ENCODE measurements at regions not wholly inside any gene's neighbourhood (a gene's known extent, or its start where the extent isn't known, plus 50 kb on each side); places are given as distances from the start of the nearest gene placed in this dataset.

- TF ChIP-seq, protein P1, sequence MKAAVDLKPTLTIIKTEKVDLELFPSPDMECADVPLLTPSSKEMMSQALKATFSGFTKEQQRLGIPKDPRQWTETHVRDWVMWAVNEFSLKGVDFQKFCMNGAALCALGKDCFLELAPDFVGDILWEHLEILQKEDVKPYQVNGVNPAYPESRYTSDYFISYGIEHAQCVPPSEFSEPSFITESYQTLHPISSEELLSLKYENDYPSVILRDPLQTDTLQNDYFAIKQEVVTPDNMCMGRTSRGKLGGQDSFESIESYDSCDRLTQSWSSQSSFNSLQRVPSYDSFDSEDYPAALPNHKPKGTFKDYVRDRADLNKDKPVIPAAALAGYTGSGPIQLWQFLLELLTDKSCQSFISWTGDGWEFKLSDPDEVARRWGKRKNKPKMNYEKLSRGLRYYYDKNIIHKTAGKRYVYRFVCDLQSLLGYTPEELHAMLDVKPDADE (IDR thresholded peaks at IDR 0.05): no peak
- TF ChIP-seq STAT1 (IDR thresholded peaks at IDR 0.05; ENCODE audit: unreplicated experiment) (no peak), ZNF114 (CRISPR knock-in tag; IDR thresholded peaks at IDR 0.05) (no peak), ZNF331 (CRISPR knock-in tag; IDR thresholded peaks at IDR 0.05; ENCODE audit: low read depth) (no peak), POLR2AphosphoS5 (IDR thresholded peaks at IDR 0.05; ENCODE audit: low read depth) (no peak)
Observed at GRCh38 chr3:193928354-193929209, 207.4 kb upstream of the HES1 start (continued).

DNA sequence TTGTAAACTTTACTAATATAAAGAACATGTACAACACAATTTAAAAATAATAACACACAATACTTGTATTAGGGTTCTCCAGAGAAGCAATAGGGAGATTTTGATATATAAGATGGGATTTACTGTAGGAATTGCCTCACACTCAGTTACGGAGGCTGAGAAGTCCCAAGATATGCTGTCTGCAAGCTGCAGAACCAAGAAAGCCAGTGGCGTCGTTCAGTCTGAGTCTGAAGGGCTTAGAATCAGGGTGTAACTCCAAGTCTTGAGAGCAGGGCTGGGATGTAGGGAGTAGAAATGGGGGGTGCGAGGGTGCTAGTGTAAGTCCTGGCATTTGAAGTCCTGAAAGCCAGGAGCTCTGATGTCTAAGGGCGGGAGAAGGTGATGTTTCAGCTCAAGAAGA is 206.6 kb upstream of the HES1 start:
- Mint-ChIP-seq H3K4me3 (no peak overlapping the region), H3K27ac (no peak overlapping the region), H3K9me3 (peaks cover 7% of the 10 kb centered on the region), H3K27me3 (ENCODE audit: insufficient read depth, low read depth, poor library complexity) (peaks cover 2% of the 10 kb centered on the region), H3K4me1 (peaks cover 2% of the 10 kb centered on the region; the same call in 1 of the 3 replicates), H3K36me3 (ENCODE audit: low read depth) (no peaks in the 10 kb centered on the region)
- Histone ChIP-seq H3F3A (replicated peaks; ENCODE audit: low read depth) (no peaks in the 10 kb centered on the region), H3K79me2 (replicated peaks; ENCODE audit: insufficient read depth) (no peaks in the 10 kb centered on the region), H3K4me3 (no peak overlapping the region), H2AFZ (no peak overlapping the region), H3K27ac (ENCODE audit: low read depth) (no peak overlapping the region), H4K20me1 (replicated peaks; ENCODE audit: insufficient read depth) (no peaks in the 10 kb centered on the region), H3K36me3 (ENCODE audit: insufficient read depth) (no peaks in the 10 kb centered on the region), H3K27me3 (ENCODE audit: insufficient read depth) (no peaks in the 10 kb centered on the region), H3K4me2 (no peak overlapping the region), H3K9me2 (ENCODE audit: insufficient read depth) (no peaks in the 10 kb centered on the region), H3K4me1 (ENCODE audit: insufficient read depth) (no peaks in the 10 kb centered on the region)
- ATAC-seq (no peak), DNase-seq (ENCODE audit: low spot score) (no peak)
- TF ChIP-seq, protein P1 (IDR thresholded peaks at IDR 0.05): no peak
- TF ChIP-seq JUNB (IDR thresholded peaks at IDR 0.05; ENCODE audit: unreplicated experiment) (no peak), ZNF114 (CRISPR knock-in tag; IDR thresholded peaks at IDR 0.05) (no peak), NANOG (IDR thresholded peaks at IDR 0.05; ENCODE audit: borderline replicate concordance) (no peak), REST (IDR thresholded peaks at IDR 0.05; ENCODE audit: unreplicated experiment) (no peak), EZH2phosphoT487 (IDR thresholded peaks at IDR 0.05; ENCODE audit: unreplicated experiment) (no peak), EZH2 (IDR thresholded peaks at IDR 0.05; ENCODE audit: low read depth, unreplicated experiment) (no peak), STAT1 (IDR thresholded peaks at IDR 0.05; ENCODE audit: unreplicated experiment) (no peak), ZNF331 (CRISPR knock-in tag; IDR thresholded peaks at IDR 0.05; ENCODE audit: low read depth) (no peak)
- TF ChIP-seq, protein P2, sequence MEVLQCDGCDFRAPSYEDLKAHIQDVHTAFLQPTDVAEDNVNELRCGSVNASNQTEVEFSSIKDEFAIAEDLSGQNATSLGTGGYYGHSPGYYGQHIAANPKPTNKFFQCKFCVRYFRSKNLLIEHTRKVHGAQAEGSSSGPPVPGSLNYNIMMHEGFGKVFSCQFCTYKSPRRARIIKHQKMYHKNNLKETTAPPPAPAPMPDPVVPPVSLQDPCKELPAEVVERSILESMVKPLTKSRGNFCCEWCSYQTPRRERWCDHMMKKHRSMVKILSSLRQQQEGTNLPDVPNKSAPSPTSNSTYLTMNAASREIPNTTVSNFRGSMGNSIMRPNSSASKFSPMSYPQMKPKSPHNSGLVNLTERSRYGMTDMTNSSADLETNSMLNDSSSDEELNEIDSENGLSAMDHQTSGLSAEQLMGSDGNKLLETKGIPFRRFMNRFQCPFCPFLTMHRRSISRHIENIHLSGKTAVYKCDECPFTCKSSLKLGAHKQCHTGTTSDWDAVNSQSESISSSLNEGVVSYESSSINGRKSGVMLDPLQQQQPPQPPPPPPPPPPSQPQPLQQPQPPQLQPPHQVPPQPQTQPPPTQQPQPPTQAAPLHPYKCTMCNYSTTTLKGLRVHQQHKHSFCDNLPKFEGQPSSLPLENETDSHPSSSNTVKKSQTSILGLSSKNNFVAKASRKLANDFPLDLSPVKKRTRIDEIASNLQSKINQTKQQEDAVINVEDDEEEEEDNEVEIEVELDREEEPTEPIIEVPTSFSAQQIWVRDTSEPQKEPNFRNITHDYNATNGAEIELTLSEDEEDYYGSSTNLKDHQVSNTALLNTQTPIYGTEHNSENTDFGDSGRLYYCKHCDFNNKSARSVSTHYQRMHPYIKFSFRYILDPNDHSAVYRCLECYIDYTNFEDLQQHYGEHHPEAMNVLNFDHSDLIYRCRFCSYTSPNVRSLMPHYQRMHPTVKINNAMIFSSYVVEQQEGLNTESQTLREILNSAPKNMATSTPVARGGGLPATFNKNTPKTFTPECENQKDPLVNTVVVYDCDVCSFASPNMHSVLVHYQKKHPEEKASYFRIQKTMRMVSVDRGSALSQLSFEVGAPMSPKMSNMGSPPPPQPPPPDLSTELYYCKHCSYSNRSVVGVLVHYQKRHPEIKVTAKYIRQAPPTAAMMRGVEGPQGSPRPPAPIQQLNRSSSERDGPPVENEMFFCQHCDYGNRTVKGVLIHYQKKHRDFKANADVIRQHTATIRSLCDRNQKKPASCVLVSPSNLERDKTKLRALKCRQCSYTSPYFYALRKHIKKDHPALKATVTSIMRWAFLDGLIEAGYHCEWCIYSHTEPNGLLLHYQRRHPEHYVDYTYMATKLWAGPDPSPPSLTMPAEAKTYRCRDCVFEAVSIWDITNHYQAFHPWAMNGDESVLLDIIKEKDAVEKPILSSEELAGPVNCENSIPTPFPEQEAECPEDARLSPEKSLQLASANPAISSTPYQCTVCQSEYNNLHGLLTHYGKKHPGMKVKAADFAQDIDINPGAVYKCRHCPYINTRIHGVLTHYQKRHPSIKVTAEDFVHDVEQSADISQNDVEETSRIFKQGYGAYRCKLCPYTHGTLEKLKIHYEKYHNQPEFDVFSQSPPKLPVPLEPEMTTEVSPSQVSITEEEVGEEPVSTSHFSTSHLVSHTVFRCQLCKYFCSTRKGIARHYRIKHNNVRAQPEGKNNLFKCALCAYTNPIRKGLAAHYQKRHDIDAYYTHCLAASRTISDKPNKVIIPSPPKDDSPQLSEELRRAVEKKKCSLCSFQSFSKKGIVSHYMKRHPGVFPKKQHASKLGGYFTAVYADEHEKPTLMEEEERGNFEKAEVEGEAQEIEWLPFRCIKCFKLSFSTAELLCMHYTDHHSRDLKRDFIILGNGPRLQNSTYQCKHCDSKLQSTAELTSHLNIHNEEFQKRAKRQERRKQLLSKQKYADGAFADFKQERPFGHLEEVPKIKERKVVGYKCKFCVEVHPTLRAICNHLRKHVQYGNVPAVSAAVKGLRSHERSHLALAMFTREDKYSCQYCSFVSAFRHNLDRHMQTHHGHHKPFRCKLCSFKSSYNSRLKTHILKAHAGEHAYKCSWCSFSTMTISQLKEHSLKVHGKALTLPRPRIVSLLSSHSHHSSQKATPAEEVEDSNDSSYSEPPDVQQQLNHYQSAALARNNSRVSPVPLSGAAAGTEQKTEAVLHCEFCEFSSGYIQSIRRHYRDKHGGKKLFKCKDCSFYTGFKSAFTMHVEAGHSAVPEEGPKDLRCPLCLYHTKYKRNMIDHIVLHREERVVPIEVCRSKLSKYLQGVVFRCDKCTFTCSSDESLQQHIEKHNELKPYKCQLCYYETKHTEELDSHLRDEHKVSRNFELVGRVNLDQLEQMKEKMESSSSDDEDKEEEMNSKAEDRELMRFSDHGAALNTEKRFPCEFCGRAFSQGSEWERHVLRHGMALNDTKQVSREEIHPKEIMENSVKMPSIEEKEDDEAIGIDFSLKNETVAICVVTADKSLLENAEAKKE (CRISPR knock-in tag; IDR thresholded peaks at IDR 0.05): no peak
